Glomerular visceral epithelial cell (primary cell): ENCODE measurements at regions not wholly inside any gene's neighbourhood (a gene's known extent, or its start where the extent isn't known, plus 50 kb on each side); places are given as distances from the start of the nearest gene placed in this dataset.

ENCODE experiments used
- DNase-seq: peaks from one replicate; pipeline ENCODE4 v3.0.0-alpha.2; 2016; ENCODE audit errors: extremely low spot score

DNA sequence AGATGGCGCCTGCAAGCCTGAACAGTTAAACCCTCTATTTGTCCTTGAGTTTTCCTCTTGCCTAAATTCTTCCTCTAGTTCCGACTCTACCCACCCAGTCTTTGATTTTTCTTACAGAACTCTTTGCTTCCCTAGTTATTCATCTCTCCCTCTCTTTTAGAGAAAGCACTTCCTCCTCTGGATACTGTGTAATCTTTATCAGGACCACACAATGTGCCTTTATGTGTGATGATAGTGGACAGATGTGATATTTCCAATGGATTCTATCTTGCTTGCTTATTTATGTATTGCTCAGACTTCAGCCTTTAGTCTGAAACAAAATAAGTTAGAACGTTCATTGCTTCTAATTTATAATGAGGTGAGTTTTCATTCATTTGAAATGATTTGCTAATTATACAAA, 79.5 kb upstream of the CAV2 start:
- DNase-seq: no peak

GRCh38 chr7:116421298-116421697, 78.2 kb upstream of the CAV2 start:
- DNase-seq: no peak

DNA sequence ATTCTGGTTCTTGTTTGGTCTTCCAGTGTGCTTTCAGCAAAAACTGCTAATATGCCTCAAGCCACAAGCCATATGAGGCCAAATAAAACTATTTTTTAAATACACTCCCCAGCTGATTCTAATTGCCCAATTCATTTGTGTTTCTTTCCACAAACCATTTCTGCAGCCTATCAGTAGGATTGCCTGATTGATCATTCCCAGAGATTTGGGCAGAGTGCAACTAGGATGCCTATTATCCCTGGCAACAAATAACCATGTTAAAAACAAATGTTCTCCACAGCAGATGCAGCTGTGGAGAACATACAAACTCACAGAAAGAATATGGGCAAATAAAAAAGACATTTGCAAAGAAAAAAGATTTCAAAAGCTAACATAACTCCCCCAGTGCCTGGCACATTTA, 76.9 kb upstream of the CAV2 start:
- DNase-seq: no peak

DNA sequence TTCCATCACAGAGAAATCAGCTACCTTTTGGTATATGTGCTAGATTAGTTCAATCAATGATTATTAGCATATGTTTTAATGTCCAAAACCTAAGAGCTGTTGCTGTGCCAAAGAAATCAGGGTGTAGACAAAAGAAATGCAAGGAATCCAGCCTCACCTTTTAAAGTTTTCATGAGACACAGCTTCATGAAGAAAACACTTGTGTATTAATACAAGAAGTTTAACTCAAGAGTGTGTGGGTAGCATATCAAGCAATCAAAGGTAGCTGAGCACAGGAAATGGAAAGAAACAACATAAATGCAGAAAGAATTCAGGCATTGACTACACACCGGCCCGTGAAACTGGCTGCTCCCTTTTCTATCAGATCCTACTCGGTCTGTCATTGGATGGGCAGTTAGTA, 76.0 kb upstream of the CAV2 start:
- no peak for DNase-seq

DNA sequence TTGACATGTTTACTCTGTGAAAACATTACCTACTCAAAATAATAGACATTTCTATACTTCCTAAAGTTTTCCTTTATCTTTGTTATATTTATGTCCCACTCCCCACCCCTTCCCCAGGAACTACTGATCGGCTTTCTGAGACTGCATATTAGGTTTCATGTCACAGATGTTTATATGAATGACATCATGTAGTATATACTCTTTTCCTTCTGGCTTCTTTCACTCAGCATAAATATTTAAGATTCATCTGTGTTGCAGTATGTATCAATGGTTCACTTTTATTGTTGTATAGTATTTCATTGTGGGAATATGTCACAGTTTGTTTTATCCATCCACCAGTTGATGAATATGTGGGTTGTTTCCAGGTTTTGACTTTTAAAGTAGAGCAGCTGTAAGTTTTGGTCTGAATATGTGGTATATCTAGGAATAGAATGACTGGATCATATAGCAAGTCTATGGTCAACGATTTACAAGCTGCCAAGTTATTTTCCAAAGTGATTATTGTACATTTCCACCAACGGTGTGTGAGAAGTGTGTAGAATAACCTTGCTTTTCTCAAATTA, 73.8 kb upstream of the CAV2 start:
- no peak for DNase-seq

DNA sequence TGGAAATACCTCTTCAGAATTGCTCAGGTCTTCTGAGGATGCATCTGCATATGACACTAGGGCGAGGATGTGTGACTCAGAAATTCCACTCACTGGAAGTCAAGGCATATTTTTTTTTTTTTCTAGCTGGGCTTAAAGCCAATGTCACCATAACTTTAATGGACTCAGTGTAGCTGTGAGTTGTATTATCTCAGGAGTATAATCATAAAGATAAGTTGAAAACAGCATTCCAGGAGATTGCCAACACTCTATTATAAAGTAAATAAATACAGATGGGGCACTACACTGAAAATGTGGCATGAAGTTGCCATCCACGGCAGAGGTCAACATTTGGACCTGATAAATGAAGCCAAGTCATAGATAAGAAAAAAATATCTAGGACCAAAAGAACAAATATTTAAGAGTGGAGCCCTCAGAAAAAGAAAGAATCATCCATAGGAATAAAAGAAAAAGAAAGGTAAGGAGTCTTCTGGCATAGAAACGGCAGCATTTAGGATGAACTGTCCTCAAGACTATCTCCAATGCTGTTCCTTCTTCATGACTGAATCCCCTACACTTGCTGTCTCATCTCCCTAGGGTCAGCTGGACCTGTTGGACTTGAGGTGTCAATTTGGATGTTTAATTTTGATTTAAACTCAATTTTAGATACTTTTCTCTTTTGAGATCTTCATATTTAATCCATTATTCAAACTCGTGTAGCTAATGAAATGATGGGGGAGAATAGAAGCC, 72.9 kb upstream of the CAV2 start:
- peak; percentile 79 for DNase-seq

- no peak for DNase-seq
These were observed 69.4 kb upstream of the CAV2 start for GRCh38 chr7:116429986-116430619.

DNA sequence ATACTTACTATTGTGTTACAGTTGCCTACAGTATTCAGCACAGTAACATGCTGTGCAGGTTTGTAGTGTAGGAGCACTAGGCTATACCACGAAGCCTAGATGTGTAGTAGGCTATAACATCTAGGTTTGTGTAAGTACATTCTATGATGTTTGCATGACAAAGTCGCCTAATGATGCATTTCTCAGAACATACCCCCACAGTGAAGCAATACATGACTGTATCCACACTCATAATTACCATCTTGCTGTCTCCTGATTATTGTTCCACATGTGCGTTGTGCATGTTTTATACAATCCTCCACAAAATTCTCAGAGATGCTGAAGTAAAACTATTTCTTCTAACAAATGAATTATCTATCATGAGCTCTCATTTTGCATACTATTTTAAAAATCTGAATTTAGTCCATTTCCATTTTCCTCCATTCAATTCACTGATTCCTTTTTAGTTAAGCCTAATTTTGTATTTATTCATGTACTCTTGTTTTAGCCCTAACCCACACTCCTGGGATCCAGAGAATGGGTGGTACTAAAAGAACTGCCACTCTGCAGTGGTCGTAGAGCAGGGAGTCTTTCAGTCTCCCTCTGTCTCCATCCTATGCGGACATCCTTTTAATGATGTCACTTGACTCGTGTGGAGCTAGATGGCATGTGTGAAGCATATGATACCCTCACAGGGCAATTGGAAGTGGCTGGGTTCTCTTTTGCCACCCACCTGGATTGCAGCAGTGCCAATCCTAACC, 67.6 kb upstream of the CAV2 start:
- no peak for DNase-seq

- no peak for DNase-seq
These were observed 67.0 kb upstream of the CAV2 start for GRCh38 chr7:116432527-116432916.

GRCh38 chr7:116433246-116433645, 66.3 kb upstream of the CAV2 start:
- no peak for DNase-seq

DNA sequence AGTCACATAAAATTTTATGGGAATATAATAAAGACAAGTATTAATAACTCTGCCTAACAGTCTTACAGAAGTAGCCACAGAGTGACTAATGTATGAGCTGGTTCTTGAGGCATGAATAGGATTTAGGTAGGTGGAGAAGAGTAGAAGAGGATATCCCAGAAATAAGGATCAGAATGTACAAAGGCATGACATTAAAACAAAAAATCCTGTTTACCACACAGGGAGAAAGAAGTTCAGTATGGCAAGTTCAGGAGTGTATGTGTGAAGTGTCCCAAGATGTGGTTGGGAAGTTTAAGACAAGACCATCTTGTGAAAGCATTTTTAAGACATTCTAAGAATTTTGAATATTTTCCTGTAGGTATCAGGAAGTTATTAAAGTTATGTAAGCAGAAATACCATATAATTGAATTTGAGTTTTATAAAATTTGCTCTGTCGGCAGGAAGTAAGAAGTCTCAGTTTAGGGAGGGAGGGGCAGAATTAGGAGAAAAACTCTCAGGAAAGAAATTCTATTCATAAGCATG, 64.7 kb upstream of the CAV2 start:
- DNase-seq: peak; percentile 50

- DNase-seq: no peak
These were observed 63.2 kb upstream of the CAV2 start for GRCh38 chr7:116436305-116436826.

DNA sequence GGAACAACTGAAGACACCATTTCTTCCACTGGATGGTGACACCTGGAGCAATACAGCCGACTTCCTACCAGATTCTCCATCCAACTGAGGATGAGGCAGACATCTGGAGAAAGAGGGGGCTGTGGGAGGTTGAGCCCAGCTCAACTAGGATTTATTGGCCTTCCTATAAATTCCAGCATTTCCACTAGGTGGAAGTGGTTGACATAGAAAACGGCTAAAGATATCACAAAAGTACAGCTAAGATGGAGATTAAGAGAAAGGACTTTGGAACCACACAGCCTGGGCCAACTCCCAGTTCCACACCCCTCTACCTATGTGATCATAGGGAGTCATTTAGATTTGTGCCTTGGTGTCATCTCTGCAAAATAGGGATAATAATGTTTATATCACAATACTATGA, 61.3 kb upstream of the CAV2 start:
- no peak for DNase-seq

- no peak for DNase-seq
These were observed 60.5 kb upstream of the CAV2 start for GRCh38 chr7:116439005-116439404.

- no peak for DNase-seq
These were observed 59.5 kb upstream of the CAV2 start for GRCh38 chr7:116439841-116440549.

DNA sequence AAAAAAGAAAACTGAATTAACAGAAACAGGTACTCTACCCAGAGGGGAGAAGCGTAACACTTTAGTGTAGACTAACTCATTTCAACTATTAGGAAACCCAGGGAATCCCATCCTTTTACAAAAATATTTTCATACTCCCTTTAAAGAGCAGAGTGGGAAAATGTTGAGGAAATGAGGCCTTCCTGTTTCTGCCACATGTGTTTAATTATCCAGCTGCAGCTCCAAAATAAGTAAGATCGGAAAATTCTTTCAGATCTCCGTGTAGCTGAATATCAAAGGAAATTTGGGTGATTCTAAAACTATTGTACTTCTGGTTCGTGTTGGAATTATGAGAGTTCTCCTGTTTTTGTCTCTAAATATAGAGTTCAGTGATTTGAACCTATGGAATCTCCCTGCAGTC, 58.0 kb upstream of the CAV2 start:
- no peak for DNase-seq

DNA sequence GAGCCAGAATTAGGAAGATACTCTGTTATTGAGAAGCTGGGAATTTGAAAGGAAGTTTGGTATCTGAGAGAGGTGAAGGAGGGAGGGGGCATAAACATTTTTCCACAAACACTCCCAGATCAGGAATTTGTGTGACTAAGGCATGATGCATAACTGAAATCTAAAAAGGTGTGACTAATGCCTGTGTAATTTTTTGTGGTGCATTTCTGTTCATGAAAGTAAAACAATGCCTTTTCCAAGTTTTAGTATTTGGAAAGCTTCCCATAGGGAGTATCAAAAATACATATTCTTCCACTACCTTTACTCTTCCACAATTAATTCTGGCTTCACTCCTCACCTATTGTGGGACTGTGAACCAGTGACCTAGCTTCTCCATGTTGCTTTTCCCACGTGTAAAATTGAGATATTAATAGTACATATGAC, 56.4 kb upstream of the CAV2 start:
- peak; percentile 81 for DNase-seq

GRCh38 chr7:116443646-116444045, 55.9 kb upstream of the CAV2 start:
- no peak for DNase-seq

DNA sequence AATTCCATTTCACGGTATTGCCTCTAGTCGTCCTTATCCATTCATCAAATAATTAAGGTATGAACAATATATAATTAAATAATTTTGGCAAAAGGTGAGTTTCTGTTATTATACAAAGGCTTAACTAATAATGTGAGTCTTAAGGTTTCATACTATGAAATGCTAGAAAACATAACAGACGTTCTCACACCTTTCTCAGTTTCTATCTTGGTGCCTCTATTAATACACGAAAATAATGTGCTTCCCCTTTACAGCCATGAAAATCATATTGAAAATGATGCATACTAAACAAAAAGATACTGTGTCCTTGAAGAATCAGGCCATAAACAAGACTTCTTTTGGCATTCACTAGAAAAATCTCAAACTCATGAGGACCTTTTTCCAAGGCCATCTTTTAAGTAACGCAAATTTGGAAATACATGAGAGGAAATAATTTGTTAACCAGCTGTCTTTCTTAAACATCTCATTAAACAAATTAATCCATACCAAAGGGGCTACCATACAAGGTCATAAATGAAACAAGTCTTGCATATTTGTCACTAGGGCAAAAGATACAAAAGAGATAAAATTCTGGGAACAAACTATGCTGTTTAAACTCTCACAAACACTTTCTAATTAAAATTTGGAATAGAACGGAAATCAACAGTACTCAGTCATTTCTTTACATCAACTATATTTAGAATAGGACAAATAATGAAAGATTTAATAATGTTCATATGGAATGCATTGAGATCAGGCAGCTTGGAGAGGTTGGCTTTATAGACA, 53.9 kb upstream of the CAV2 start:
- no peak for DNase-seq

DNA sequence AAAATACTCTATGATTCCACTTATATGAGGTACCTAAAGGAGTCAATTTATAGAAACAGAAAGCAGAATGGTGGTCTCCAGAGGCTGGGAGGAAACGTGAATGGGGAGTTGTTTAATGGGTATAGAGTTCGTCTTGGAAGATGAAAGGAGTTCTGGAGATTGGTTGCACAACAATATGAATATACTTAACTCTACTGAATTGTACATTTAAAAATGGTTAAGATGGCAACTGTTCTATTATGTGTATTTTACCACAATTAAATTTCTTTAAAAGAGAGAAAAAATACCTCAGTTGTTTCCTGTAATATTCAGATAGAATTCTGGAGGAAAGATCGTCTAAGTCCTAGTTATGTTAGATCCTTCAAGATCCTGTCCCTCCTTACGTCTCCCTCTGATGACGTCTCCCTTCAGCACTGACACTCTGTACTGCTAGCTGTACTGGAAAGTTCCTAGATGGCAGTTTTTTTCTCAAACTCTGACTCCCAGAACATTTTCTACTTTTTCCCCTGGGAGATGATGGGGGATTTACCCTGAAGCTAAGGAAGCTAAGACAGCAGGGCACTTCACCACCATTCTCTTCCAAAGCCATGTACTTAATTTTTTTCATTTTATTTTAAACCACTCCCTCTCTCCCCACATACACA, 53.2 kb upstream of the CAV2 start:
- DNase-seq: no peak
